Uterus (tissue), 2 donors: ENCODE measurements at regions not wholly inside any gene's neighbourhood (a gene's known extent, or its start where the extent isn't known, plus 50 kb on each side); places are given as distances from the start of the nearest gene placed in this dataset.

ENCODE experiments used
- CTCF ChIP-seq, 4 experiments: fragments of 200-600 bp in 2 of 4; fragments of 450-650 bp in 2 of 4; sonication (generic) in 2 of 4; IDR thresholded peaks; one replicate each; pipeline ENCODE4 v1.5.1; 2016 to 2019; ENCODE audit warnings: antibody characterized with exemption in 4 of 4, mild to moderate bottlenecking in 2 of 4, moderate library complexity in 1 of 4
- POLR2A ChIP-seq, 2 donors: fragments of 450-650 bp; IDR thresholded peaks; one replicate each; pipeline ENCODE4 v1.6.1; 2016; ENCODE audit warnings: antibody characterized with exemption in 2 of 2, mild to moderate bottlenecking in 1 of 2, moderate library complexity in 1 of 2

GRCh38 chr13:78383899-78384298 is 219.5 kb downstream of the POU4F1 start:
- TF ChIP-seq CTCF (IDR thresholded peaks at IDR 0.05) (no peak), POLR2A (IDR thresholded peaks at IDR 0.05) (no peak)
